ENCODE measurements at regions not wholly inside any gene's neighbourhood (a gene's known extent, or its start where the extent isn't known, plus 50 kb on each side); places are given as distances from the start of the nearest gene placed in this dataset.

- H2AK9ac ChIP-seq (replicated peaks; ENCODE audit: low read depth, low read length, poor library complexity) = no peak overlapping the region
- H3K27ac ChIP-seq (ENCODE audit: insufficient read depth, low read length) = no peak overlapping the region
- no peak overlapping the region for H3K23ac ChIP-seq (ENCODE audit: low read depth, low read length)
- H3K4me3 ChIP-seq (ENCODE audit: insufficient read depth, low read depth, low read length) = no peak overlapping the region
- no TSS peak for BruUV-seq (replicated peaks)
- no peaks in the 10 kb centered on the region for H4K20me1 ChIP-seq (ENCODE audit: insufficient read depth, low read length)
- POLR2A ChIA-PET (ENCODE audit: unreplicated experiment) = no interaction called here
- H3K4me1 ChIP-seq (ENCODE audit: control insufficient read depth, insufficient read depth, low read length) = peaks cover 6% of the 10 kb centered on the region
- WGBS, 2 experiments (ENCODE audit: extremely low coverage in 2 of 2, insufficient read length in 1 of 2) = no CpG with 5 or more reads among the region's 3 CpGs
- no peak overlapping the region for H3K4me2 ChIP-seq (ENCODE audit: low read depth, low read length)
- H2AK5ac ChIP-seq (ENCODE audit: low read depth, low read length) = no peak overlapping the region
- H4K91ac ChIP-seq (ENCODE audit: insufficient read depth, low read depth, low read length) = no peak overlapping the region
- TF ChIP-seq RAD21 (IDR thresholded peaks at IDR 0.05; ENCODE audit: low read length) (no peak), SMC3 (IDR thresholded peaks at IDR 0.05; ENCODE audit: low read depth, low read length) (no peak), MAZ (IDR thresholded peaks at IDR 0.05; ENCODE audit: borderline replicate concordance, low read depth, low read length) (no peak), NFE2L2 (IDR thresholded peaks at IDR 0.05; ENCODE audit: low read depth, low read length) (no peak), RCOR1 (IDR thresholded peaks at IDR 0.05; ENCODE audit: insufficient replicate concordance, low read length) (no peak)
- TF ChIP-seq, protein P1, sequence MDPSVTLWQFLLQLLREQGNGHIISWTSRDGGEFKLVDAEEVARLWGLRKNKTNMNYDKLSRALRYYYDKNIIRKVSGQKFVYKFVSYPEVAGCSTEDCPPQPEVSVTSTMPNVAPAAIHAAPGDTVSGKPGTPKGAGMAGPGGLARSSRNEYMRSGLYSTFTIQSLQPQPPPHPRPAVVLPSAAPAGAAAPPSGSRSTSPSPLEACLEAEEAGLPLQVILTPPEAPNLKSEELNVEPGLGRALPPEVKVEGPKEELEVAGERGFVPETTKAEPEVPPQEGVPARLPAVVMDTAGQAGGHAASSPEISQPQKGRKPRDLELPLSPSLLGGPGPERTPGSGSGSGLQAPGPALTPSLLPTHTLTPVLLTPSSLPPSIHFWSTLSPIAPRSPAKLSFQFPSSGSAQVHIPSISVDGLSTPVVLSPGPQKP (IDR thresholded peaks at IDR 0.05; ENCODE audit: borderline replicate concordance, low read depth, low read length) = no peak
- CTCF ChIA-PET = no interaction called here
- no peak overlapping the region for H3K9ac ChIP-seq (ENCODE audit: low read depth, low read length)
- H3K9me1 ChIP-seq (ENCODE audit: insufficient read depth, low read length) = no peaks in the 10 kb centered on the region
- no peaks in the 10 kb centered on the region for H3K9me3 ChIP-seq (ENCODE audit: control insufficient read depth, insufficient read depth, low read length)
- H2BK15ac ChIP-seq (ENCODE audit: low read depth, low read length) = no peak overlapping the region
- no peaks in the 10 kb centered on the region for H3K36me3 ChIP-seq (ENCODE audit: control insufficient read depth, insufficient read depth, low read length)
- no peak overlapping the region for H2BK120ac ChIP-seq (ENCODE audit: low read depth, low read length)
- no peak overlapping the region for H4K5ac ChIP-seq (ENCODE audit: low read depth, low read length)
- in situ Hi-C loops (cut with MboI; ENCODE audit: low sequenced_read_pairs) = no loop called here
- H2AFZ ChIP-seq (replicated peaks; ENCODE audit: low read length, poor library complexity) = no peak overlapping the region
- no peak overlapping the region for H4K8ac ChIP-seq (ENCODE audit: low read depth in 2 of 2, low read length in 2 of 2)
- H3K18ac ChIP-seq (ENCODE audit: low read depth, low read length) = no peak overlapping the region
- H3K4ac ChIP-seq (ENCODE audit: low read depth, low read length) = no peak overlapping the region
- no peak overlapping the region for H2BK5ac ChIP-seq (ENCODE audit: low read depth, low read length, poor library complexity, severe bottlenecking)
- dilution Hi-C loops (cut with HindIII; ENCODE audit: low sequenced_read_pairs, unreplicated experiment) = no loop called here
- no peak overlapping the region for H2BK20ac ChIP-seq (ENCODE audit: low read depth, low read length)
- DNase-seq (no peak), ATAC-seq (ENCODE audit: low read depth) (no peak)
- no peak overlapping the region for H3K56ac ChIP-seq (ENCODE audit: extremely low read depth, insufficient read depth, low read length)
- intact Hi-C loops (cut with micrococcal nuclease) = no loop called here
- H3K79me1 ChIP-seq (ENCODE audit: low read depth in 1 of 2, low read length in 2 of 2) = no peaks in the 10 kb centered on the region
- no peak overlapping the region for H3K14ac ChIP-seq (replicated peaks; ENCODE audit: low read depth, low read length)
- H3K27me3 ChIP-seq (ENCODE audit: control insufficient read depth, insufficient read depth, low read length) = no peaks in the 10 kb centered on the region
These were observed 152.9 kb downstream of the CAND1 start for GRCh38 chr12:67422081-67422480.
